PC-3 (cell line): ENCODE measurements at regions not wholly inside any gene's neighbourhood (a gene's known extent, or its start where the extent isn't known, plus 50 kb on each side); places are given as distances from the start of the nearest gene placed in this dataset.
"Not testable (repeated sequence)": the region's sequence is repeated elsewhere in the genome, so short reads cannot be mapped to it uniquely, and the experiment has no call there.

ENCODE experiments used
- ATAC-seq: fragments of 200-7000 bp; cut with Tn5 transposase; 2 replicates; pipeline ENCODE4 v1.9.1; 2020; ENCODE audit warnings: mild to moderate bottlenecking, moderate library complexity
- BruUV-seq: library from RNA; stranded (reverse); fragments of 400-500 nt; replicated peaks from 2 replicates; lab custom pipeline; 2021; lab: Mats Ljungman, UMichigan
- CTCF ChIA-PET: fragments of 300-600 bp; sonication (Branson Sonifier 250); formaldehyde crosslinking; loops from one replicate; lab custom pipeline; 2022; ENCODE audit warnings: antibody characterized with exemption; lab: Charles Lee
- POLR2A ChIA-PET: fragments of 300-600 bp; sonication (Branson Sonifier 250); formaldehyde crosslinking; loops from one replicate; lab custom pipeline; 2022; ENCODE audit warnings: antibody characterized with exemption; ENCODE audit not compliant: unreplicated experiment; lab: Charles Lee
- DNase-seq: peaks from one replicate; pipeline ENCODE4 v3.0.0-alpha.2; 2015
- H2AFZ ChIP-seq: fragments of 300-600 bp; sonication (generic); 2 replicates; pipeline ENCODE4 v1.6.0; 2016; ENCODE audit warnings: antibody characterized with exemption, low read length
- H3F3A ChIP-seq: fragments of 300-600 bp; sonication (generic); one replicate; pipeline ENCODE4 v1.6.0; 2017; ENCODE audit warnings: antibody characterized with exemption, low read length, control low read depth, mild to moderate bottlenecking; ENCODE audit not compliant: unreplicated experiment
- H3K27ac ChIP-seq: fragments of 300-600 bp; sonication (generic); 2 replicates; pipeline ENCODE4 v1.5.1; 2016; ENCODE audit warnings: mild to moderate bottlenecking, low read length
- H3K27me3 ChIP-seq: fragments of 300-600 bp; sonication (generic); 2 replicates; pipeline ENCODE4 v1.6.1; 2016; ENCODE audit warnings: low read length, mixed read lengths
- H3K36me3 ChIP-seq: fragments of 300-600 bp; sonication (generic); 2 replicates; pipeline ENCODE4 v1.6.1; 2016; ENCODE audit warnings: low read depth, mixed run types, low read length, mixed read lengths
- H3K4me1 ChIP-seq: fragments of 300-600 bp; sonication (generic); 2 replicates; pipeline ENCODE4 v1.5.1; 2016; ENCODE audit warnings: low read length; ENCODE audit not compliant: insufficient read depth
- H3K4me2 ChIP-seq: fragments of 300-600 bp; sonication (generic); 2 replicates; pipeline ENCODE4 v1.6.0; 2016; ENCODE audit warnings: low read length
- H3K4me3 ChIP-seq: fragments of 300-600 bp; sonication (generic); 2 replicates; pipeline ENCODE4 v1.5.1; 2016; ENCODE audit warnings: mild to moderate bottlenecking, low read length, mixed read lengths
- H3K79me2 ChIP-seq: fragments of 300-600 bp; sonication (generic); 2 replicates; pipeline ENCODE4 v1.6.1; 2017; ENCODE audit warnings: low read length, mixed read lengths
- H3K9ac ChIP-seq: fragments of 300-600 bp; sonication (generic); 2 replicates; pipeline ENCODE4 v1.6.0; 2016; ENCODE audit warnings: mild to moderate bottlenecking, low read length
- H3K9me2 ChIP-seq: fragments of 300-600 bp; sonication (generic); replicated peaks from 2 replicates; pipeline ENCODE4 v1.6.1; 2016; ENCODE audit warnings: mixed run types, low read length, mixed read lengths
- H3K9me3 ChIP-seq: fragments of 300-600 bp; sonication (generic); 2 replicates; pipeline ENCODE4 v1.6.1; 2016; ENCODE audit warnings: low read length, mixed read lengths
- H4K20me1 ChIP-seq: fragments of 300-600 bp; sonication (generic); 2 replicates; pipeline ENCODE4 v1.6.1; 2016; ENCODE audit warnings: low read length, mixed read lengths
- EZH2 ChIP-seq: fragments of 300-600 bp; sonication (generic); IDR thresholded peaks from one replicate; pipeline ENCODE4 v1.6.1; 2017; ENCODE audit warnings: antibody characterized with exemption, mild to moderate bottlenecking, low read length; ENCODE audit not compliant: unreplicated experiment
- EZH2phosphoT487 ChIP-seq: fragments of 300-600 bp; sonication (generic); IDR thresholded peaks from 2 replicates; pipeline ENCODE4 v1.6.1; 2018; ENCODE audit warnings: mild to moderate bottlenecking, antibody characterized with exemption, low read length, borderline replicate concordance
- intact Hi-C: fragments of 100-400 bp; cut with micrococcal nuclease; formaldehyde crosslinking; loops from 2 replicates; pipeline ENCODE4 v1.9.0; 2023
- TF ChIP-seq, protein P1 (sequence below): fragments of 300-600 bp; sonication (generic); conservative IDR thresholded peaks from 2 replicates; pipeline ENCODE4 v1.5.1; 2017; ENCODE audit warnings: antibody characterized with exemption, low read depth, mild to moderate bottlenecking, low read length

DNA sequence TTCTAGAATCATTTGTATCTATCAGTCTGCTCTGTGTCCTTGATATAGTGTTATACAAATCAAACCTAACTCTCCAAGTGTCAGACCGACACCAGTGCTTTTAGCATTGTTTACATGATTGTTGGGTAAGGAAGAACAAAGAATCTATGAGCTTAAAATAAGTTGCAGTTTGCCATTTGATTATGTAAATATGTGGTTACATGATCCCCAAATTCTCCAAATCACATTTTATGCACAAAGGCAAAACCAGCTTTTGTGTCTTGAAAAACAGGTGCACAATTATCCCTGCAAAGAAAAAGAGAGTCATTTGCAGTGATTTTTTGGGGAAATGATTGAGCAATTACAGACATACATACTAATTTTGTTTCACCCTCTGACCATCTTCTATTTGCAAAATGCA is 652.6 kb upstream of the CHAC2 start:
- Histone ChIP-seq H3K4me3 (no peak overlapping the region), H3F3A (no peaks in the 10 kb centered on the region), H3K27ac (no peak overlapping the region), H3K9me3 (no peaks in the 10 kb centered on the region), H3K27me3 (no peaks in the 10 kb centered on the region), H3K36me3 (no peaks in the 10 kb centered on the region), H3K9ac (no peak overlapping the region), H3K79me2 (no peaks in the 10 kb centered on the region), H2AFZ (no peak overlapping the region), H3K9me2 (no peaks in the 10 kb centered on the region), H3K4me1 (no peaks in the 10 kb centered on the region), H3K4me2 (no peak overlapping the region), H4K20me1 (no peaks in the 10 kb centered on the region)
- no TSS peak for BruUV-seq
- CTCF ChIA-PET = no interaction called here
- TF ChIP-seq, protein P1, sequence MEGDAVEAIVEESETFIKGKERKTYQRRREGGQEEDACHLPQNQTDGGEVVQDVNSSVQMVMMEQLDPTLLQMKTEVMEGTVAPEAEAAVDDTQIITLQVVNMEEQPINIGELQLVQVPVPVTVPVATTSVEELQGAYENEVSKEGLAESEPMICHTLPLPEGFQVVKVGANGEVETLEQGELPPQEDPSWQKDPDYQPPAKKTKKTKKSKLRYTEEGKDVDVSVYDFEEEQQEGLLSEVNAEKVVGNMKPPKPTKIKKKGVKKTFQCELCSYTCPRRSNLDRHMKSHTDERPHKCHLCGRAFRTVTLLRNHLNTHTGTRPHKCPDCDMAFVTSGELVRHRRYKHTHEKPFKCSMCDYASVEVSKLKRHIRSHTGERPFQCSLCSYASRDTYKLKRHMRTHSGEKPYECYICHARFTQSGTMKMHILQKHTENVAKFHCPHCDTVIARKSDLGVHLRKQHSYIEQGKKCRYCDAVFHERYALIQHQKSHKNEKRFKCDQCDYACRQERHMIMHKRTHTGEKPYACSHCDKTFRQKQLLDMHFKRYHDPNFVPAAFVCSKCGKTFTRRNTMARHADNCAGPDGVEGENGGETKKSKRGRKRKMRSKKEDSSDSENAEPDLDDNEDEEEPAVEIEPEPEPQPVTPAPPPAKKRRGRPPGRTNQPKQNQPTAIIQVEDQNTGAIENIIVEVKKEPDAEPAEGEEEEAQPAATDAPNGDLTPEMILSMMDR = no peak
- no peak for TF ChIP-seq EZH2
- no peak for TF ChIP-seq EZH2phosphoT487
- ATAC-seq (no peak), DNase-seq (no peak)
- POLR2A ChIA-PET = no interaction called here
- intact Hi-C loops = no loop called here

- Histone ChIP-seq H2AFZ (no peak overlapping the region), H3K36me3 (no peaks in the 10 kb centered on the region), H3K27ac (no peak overlapping the region), H4K20me1 (no peaks in the 10 kb centered on the region), H3K9ac (no peak overlapping the region), H3K9me2 (no peaks in the 10 kb centered on the region), H3K4me3 (no peak overlapping the region), H3K9me3 (no peaks in the 10 kb centered on the region), H3K4me1 (no peaks in the 10 kb centered on the region), H3K4me2 (no peak overlapping the region), H3K79me2 (no peaks in the 10 kb centered on the region), H3K27me3 (no peaks in the 10 kb centered on the region), H3F3A (no peaks in the 10 kb centered on the region)
- intact Hi-C loops = no loop called here
- DNase-seq = no peak
- no TSS peak for BruUV-seq
- POLR2A ChIA-PET = no interaction called here
- CTCF ChIA-PET = no interaction called here
- ATAC-seq = no peak
- TF ChIP-seq, protein P1 = no peak
- TF ChIP-seq EZH2phosphoT487 = no peak
- TF ChIP-seq EZH2 = no peak
Observed at GRCh38 chr2:53114582-53114981, 653.0 kb upstream of the CHAC2 start.

DNA sequence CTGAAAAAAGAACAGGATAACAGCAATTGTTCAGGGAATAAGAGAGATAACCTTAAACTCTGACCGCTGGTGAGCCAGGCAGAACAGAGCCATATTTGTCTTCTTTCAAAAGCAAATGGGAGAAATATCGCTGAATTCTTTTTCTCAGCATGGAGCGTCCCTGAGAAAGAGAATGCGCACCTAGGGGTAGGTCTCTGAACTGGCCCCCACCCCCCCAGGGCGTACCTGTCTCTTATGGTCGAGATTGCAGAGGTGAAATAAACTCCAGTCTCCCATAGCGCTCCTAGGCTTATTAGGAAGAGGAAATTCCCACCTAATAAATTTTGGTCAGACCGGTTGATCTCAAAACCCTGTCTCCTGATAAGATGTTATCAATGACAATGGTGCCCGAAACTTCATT is 655.2 kb upstream of the CHAC2 start:
- H3K9me2 ChIP-seq, H3K9ac ChIP-seq, POLR2A ChIA-PET, ATAC-seq, H3K27ac ChIP-seq, intact Hi-C loops, H3F3A ChIP-seq, H3K36me3 ChIP-seq, H3K4me2 ChIP-seq, DNase-seq, H3K9me3 ChIP-seq, H4K20me1 ChIP-seq, H2AFZ ChIP-seq, H3K79me2 ChIP-seq, H3K4me3 ChIP-seq, H3K27me3 ChIP-seq, BruUV-seq, H3K4me1 ChIP-seq, CTCF ChIA-PET: not testable (repeated sequence)
